GM12891 (cell line): ENCODE measurements at regions not wholly inside any gene's neighbourhood (a gene's known extent, or its start where the extent isn't known, plus 50 kb on each side); places are given as distances from the start of the nearest gene placed in this dataset.

ENCODE experiments used
- POLR2A ChIP-seq: IDR thresholded peaks from 2 replicates; pipeline ENCODE4 v1.6.1; 2011; ENCODE audit warnings: low read depth, low read length, control low read depth
- TAF1 ChIP-seq: IDR thresholded peaks from 2 replicates; pipeline ENCODE4 v1.6.1; 2011; ENCODE audit warnings: low read depth, low read length, control low read depth

DNA sequence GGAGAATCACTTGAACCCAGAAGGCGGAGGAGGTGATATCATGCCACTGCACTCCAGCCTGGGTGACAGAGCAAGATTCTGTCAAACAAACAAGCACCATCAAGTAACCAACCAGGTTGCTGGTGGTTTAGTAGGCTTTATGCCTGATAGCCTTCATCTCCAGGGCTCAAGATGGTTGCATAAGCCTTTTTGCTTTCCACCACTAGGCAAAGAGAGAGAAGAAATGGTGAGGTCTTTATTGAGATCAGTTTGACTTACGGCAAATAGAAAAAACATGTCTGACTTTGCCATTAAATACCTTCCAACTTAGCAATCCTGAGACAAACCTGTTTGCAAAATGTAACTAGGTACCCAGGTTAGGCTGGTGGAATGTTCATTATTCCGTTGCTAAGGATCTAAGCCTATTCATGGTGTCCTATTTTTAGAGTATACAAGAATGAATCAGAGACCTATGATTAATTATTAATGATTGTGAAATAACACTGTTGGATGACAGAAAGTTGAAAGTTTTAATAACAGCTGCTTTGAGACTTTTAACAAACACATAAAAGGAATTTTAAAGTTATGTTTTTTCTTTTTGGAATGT is 53.5 kb upstream of the SLC38A11 start:
- no peak for TF ChIP-seq TAF1
- TF ChIP-seq POLR2A = no peak
